NCI-H460 (cell line): ENCODE measurements at regions not wholly inside any gene's neighbourhood (a gene's known extent, or its start where the extent isn't known, plus 50 kb on each side); places are given as distances from the start of the nearest gene placed in this dataset.

ENCODE experiments used
- DNase-seq: peaks from one replicate; pipeline ENCODE4 v3.0.0-alpha.2; 2016; ENCODE audit warnings: low read depth; ENCODE audit errors: extremely low read depth

DNA sequence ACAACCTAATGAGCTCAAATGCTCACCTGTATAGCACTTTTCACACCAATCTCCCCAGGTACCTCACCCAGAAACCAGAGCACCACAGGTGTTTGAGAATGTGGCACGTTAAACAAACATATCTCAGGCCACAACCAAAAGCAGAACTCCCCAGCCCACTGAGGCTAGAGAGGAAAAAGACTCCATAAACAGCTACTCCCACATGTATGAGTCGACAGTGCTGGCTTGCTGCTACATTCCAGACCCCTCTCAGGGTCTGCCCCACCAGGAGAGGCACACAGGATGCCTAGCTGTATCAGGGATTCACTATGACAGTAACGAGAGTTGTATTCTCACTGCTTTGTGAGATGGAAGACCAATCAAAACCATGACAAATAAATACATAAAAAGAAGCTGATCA lies 242.6 kb upstream of the ARID1B start:
- no peak for DNase-seq

DNA sequence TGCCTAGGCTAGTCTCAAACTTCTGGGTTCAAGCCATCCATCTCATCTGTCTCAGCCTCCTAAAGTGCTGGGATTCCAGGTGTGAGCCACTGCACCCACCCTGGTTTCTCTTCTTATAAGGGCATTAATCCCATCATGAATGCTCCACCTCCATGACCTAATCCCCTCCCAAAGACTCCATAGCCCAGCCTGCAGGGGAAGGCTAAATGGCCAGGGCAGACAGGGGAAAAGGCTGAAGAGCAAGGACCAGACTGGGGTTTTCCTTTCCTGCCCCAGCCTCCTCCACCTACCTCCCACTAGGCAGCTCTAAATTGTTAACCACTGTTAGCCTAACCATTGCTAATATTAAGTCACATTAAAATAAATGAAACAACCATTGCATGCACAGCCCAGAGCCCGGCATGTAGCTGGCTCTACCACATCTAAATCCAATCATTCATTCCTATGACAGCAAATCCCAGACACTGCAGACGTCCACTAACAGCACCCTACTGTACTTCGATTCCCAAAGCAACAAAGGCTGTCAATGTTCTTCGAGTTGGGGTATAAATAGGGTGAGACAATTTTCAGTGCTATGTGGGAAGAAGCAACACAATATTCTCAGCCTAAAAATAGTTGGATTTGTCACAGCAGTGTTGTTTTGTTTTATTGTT lies 243.2 kb upstream of the ARID1B start:
- no peak for DNase-seq

DNA sequence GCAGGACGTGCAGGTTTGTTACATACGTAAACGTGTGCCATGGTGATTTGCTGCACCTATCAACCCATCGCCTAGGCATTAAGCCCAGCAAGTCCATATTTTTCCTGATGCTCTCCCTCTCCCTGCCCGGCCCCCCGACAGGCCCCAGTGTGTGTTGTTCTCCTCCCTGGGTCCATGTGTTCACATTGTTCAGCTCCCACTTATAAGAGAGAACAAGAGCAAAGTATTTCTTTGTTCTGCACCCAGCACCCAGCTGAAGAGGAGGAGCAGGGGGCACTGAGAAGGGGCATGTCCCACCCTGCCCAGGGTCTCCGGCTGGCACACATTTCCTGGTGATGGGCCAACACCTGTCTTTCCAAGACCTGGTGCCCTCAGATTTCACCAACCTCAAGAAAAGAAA lies 251.1 kb upstream of the ARID1B start:
- DNase-seq: no peak

DNA sequence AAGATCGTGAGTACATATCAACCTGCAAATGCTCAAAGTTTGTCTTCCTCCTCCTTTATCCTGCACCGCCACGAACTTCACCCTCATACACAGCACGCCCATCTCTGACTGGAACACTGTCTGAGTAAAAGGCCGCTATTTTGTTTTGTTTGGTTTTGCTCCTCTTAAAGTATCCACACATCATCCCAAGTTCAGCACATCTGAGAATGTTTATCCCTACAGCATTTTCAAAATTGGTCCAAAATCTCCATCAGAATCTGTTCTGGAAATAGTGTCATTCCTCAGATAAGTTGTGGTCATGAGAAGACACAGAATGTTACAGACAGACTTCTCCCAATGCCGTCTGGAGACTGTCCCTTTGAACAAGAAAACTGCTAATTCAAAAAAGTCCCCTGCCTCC lies 251.6 kb upstream of the ARID1B start:
- no peak for DNase-seq

DNA sequence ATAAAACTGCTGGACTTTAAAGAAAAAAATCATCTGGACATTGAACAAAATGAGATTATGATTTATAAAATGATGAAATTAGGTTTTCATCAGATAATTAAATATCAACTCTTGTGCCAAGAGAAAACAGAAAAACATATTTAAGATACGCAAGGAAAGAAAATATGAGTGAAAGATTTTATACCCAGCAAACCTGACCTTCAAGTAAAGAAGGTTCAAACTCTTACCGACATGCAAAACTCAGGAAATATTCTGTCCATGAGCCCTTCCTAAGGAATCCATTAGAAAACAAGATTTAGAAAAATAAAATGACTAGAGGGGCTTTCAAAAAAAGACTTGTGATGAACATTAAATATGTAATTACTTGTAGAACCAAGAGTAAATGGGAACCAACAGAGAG lies 257.2 kb upstream of the ARID1B start:
- DNase-seq: no peak

DNA sequence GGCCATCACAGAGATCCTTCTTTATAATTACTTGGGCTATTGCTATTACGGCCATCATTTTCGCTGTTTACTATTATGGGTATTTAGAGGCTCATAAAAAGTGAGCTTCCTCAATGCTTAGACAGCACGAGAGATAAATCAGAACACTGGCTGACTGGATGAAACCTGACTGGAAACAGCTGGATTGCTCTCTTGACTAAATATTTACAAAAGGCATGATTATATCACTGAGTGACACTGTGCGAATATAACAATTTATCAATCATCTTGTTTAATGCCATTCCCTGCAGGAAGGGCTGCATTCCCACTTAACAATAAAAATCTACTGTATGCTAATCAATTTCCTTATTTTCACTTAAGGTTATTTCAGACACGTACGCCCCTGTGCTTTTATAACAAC lies 260.1 kb upstream of the ARID1B start:
- no peak for DNase-seq

DNA sequence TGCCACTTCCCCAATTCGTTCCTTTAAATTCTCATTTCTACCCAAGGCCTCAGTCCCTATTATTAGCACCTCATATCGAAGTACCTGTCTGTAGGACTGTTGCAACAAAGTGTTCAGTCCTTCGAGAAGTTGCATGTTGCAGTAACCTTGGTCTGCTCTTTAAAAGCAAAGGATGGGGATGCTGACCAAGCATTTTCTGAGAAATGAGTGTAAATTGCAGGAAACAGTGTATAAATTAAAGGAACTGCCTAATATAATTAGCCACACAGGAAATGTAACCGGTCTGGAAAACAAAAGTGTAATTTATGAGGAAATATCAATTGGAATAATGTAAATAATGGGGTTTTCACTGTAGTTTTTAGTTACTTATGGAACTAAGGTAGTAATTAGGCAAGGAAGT lies 261.9 kb upstream of the ARID1B start:
- DNase-seq: no peak

DNA sequence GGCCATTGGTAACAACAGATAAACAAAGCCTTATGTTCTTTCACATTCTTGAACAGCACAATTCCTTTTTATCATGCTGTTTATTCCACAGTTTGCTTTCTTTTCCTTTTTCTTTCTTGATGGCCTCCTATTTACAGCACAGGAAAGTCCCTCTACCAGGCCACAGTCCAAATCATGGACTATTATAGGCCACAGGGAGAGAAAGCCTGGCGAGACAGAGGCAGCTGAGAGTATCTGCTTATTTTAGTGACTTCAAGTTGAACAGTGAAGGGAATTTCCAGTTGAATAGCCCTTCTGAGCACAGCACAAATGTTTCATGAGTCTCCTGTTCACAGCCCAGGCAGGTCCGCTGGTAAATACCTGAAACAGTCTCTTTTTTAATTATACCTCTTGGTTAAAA lies 263.7 kb upstream of the ARID1B start:
- no peak for DNase-seq

DNA sequence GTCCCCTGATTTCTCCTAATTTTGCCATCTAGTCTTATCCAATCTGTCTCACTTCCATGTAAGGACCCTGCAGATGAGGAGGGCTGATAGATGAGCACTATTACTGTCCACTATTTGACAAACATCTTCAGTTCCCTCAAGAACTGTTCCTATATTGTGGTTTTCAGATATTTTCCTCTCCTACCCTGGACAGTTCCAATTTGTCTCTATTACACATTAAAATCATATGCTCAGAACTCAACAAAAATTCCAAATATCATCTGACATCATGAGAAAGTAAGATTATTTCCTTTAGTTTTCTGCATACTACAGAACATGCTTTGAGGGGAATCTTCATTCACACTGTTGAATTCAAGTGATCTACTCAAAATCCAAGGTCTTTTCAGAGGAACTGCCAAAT lies 265.6 kb upstream of the ARID1B start:
- no peak for DNase-seq

DNA sequence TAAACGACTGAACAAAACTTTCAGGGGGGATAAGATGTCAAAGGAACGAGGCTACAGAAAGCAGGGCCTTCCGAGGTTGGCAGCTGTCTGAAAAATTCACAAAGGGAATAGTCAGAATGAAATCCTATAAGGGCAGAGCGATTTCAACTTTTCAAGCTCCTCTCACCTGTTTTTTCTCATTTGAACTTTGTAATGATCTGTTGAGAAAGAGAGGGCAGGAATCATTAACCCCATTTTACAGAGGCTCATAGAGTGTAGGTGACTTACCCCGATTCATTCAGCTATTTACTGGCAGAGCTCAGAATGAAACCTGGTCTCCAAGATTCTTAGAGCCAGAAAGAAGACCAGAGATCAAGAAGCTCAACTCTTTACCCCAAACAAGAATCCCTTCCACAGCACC lies 266.1 kb upstream of the ARID1B start:
- no peak for DNase-seq

DNA sequence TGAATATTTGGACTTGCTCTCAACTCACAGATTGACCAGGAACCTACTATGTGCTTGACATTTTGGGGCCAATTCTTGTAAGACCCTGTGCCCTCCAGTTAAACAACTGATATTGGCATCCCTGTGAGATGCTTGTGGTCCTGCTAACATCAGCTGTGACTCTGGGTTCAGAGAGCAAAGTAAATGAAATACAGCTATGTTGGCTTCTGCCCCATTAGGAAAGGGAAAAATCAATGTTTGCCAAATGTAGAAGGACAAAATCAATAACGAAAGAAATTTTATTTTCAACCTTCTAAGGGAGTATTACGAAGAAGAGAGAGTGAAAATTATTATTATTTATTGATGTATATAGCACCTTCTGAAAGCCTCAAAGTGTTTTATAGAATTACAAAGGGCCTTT lies 266.9 kb upstream of the ARID1B start:
- DNase-seq: no peak

DNA sequence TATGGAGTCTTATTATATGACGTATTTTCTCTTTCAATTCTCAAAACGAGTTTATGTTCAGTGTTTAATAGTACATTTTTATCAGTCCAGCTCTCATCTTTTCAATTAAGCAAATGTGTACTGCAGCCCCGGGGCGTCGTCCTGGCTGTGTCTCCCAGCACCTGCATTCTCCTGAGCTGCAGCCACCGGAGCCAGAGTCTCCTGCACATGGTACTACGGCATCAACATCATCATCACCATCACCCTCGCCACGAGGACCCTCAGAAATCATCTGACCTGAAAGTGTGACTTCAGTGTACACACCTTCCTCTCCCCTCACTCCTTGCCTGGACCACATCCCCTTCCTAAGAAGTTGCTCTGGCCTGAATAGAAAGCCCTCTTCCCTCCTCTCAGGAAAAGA lies 267.7 kb upstream of the ARID1B start:
- DNase-seq: no peak

DNA sequence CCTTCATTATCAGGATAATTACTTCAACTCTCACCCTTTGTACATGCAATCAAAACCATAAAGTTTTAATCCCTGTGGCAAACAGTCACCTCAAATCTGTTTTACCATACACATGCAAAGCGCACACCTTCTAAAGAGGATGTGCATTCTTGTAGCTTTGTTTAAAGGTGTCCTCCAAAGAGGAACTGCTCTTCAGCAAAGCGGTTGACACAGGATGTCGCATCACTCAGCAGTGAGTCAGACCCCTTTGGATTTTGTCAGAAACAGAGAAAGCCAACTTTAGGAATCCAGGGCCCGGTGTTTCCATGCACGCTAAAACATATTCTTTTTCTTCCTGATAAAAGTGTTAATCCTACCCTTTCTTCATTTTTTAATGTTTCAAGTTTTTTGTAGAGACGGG lies 268.3 kb upstream of the ARID1B start:
- DNase-seq: no peak

DNA sequence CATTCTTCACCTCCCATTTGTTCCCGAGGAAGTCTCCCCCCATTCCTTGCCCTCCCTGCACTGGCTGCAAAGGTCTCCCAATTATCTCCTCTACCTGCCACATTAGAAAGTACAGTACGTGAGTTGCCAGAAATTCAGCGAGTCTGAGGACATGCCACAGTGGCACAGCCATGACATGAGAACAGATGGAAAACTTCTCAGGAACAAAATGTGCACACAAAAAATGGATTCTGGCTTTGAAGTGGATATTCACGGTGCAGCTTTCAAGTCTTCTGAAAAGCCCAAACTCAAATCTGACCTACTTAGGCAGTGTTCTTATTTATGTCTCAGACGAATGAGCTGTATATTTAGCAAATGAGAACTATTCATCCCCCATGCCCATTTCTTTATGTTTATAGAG lies 269.1 kb upstream of the ARID1B start:
- no peak for DNase-seq

DNA sequence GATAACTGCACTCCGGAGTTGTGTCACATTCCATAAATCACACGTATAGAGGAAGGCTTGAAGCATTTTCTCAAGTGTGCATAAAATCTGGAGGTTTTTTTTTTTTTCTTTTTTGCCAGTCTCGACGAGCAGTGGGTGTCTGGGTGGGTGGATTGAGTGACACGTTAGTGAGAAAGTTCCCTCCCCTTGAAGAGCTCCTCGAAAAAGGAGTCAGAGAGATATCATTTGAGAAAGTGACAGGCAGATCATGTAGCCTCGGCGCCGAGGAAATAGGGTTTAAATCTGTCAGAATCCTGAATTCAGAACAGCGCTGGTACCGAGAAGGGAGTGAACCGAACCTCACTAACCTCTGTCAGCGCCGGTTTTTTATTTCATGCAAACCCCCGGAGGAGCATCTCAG lies 269.5 kb upstream of the ARID1B start:
- no peak for DNase-seq

DNA sequence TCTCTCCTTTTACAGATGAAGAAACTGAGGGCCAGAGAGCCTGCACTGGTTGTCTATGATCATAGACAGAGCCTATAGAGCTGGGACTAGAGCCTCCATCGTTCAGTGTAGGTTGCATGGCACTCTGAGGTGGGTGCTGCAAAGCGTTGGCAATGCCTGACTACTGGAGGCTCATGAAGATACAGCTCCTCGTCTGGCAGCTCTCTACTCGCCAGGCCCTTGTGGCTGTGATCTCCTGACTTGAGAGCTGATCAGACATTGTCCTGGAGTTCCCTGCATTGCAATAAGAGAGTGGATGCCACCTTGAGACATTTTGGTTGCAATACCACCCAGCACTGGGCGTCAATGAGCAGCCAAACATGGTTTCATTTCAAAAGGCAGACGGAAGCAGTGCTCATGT lies 270.1 kb upstream of the ARID1B start:
- no peak for DNase-seq

DNA sequence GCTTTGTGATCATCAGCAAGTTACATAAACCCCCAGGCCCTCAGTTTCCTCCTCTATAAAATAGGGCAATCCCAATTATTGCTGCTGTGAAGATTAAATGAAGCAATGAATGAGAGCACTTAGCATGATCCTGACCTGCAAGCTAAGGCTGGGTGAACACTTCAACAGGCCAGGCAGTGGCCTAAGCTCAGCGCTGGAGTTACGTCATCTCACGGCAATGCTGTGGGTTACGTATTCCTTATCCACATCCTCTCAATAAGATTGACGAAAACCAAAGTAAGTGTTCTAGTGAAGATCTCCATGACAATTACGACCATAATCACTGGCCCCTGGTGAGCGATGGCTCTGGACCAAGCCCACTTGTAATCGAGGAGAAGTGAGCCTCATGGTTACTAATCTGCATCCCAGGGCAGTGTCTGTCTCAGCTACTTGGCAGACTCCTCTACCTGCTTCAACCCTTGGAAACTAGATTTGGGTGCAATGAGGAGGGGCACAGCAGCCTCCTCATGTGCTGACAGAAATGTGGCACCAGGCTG lies 274.1 kb upstream of the ARID1B start:
- DNase-seq: no peak

DNA sequence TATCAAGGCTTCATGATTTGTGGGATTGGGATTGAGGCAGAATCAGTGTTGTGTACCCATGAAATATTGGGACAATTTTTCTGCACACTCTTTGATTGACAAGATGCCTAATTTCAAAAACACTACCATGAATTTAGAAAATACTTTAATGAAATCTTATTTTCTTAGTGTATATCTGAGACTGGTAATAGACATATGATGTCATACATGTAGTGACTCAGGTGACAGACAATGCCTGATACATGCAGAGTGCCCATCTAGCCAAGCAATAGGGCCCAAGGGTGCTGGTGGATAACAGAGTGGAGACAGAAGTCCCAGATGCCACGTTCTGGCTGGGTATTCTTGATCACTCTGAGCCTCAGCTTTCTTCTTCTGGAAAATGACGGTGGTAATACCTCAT lies 279.6 kb upstream of the ARID1B start:
- DNase-seq: no peak

DNA sequence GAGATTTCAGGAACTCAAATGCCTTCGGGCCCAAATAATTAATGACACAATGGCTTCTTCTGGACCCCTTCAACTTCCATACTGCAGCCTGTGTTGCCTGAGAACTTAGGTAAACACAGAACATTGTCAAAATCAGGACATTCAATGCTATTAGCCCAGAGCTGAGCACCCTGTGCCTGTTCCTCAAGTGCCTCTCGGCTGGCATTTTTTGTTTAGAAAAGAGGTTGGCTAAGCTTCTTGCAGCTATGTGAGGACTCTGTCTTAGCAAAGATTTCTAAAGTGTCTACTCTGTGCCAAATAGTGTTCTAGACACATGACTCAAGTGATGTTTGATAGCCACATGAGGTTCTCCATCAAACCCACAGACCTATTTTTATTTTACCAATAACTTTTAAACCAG lies 289.3 kb upstream of the ARID1B start:
- no peak for DNase-seq

DNA sequence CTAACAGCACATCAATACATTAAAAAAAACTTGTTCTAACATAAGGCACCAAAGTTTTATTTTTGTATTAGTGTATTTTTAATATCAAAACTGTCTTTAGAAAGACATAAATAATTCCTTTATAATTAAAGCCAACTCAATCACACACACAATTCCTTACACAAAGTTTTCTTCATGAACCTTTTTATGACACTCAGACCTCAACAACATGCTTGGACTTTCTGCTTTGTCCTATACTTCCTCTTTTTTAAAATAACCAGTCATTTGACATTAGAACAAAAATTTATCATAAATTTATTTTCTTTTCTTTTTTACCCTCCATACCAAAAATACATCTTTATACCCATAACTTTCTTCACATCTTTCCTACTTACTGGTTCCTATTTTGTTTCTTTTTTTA lies 292.0 kb upstream of the ARID1B start:
- no peak for DNase-seq

DNA sequence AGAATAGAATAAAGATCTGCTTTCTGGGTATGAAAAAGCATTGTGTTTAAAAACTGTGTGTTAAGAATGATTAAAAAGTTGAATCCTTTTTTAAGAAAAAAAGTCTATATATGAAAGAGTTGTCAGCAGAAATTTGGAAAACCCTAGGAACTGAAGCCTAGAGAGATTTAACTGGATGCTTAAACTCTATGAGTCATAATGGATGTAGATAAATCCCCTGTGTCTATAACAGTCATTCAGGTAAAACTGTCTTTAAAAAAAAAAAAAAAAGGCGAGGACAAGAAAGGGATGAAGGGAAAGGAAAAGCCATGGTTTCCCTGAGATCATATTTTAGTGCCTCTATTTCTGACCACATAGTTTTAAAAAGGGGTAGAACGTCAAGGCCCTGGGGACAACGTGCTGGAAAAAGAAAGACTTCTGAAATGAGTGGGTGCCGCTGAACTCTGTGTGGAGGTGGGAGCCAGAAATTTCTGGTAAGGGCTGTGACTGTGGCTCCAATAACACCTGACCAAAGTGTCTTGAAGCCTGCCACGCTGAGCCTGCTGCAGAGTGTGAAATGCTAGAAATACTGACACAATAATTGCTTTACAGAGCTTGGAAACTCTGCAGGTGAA lies 302.6 kb upstream of the ARID1B start:
- no peak for DNase-seq

DNA sequence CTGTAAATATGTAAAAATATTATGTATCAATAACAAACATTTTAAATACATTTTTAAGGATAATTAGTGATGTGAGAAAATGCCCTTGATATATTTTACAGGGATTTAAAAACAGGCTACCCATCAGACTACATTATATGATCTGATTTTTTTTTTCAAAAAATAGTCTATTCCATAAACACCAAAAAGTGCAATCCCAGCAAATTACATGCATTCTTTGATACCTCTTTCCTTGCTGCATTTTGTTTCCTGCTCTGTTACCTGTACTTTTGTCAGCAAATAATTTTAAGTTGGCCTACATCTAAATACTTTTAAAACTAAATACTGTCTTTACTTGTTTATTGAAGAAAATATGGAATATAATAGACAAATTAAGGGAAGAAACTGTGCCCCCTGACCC lies 306.2 kb upstream of the ARID1B start:
- no peak for DNase-seq
